ENCODE measurements at regions not wholly inside any gene's neighbourhood (a gene's known extent, or its start where the extent isn't known, plus 50 kb on each side); places are given as distances from the start of the nearest gene placed in this dataset.

DNA sequence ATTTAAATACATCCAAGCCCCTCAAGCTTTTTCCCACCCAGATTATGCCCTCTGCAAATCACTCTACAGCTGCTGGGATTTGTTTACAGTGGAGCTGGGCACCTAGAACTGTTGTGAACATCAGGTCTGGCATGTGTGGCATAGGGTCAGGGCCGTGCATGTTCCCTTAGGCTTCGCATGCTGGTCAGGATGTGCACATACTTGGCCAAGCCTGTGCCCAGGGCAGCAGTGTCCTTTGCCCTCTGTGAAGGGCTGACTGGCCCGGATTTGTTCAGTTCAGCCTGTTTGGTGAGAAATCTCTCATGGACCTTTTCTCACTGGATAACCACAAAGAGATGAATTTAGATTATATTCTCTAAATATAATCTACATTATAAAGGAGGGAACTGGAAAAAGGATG is 471.9 kb downstream of the TRIML1 start:
- 76% methylated on average over 3 of the region's 3 CpGs for WGBS

DNA sequence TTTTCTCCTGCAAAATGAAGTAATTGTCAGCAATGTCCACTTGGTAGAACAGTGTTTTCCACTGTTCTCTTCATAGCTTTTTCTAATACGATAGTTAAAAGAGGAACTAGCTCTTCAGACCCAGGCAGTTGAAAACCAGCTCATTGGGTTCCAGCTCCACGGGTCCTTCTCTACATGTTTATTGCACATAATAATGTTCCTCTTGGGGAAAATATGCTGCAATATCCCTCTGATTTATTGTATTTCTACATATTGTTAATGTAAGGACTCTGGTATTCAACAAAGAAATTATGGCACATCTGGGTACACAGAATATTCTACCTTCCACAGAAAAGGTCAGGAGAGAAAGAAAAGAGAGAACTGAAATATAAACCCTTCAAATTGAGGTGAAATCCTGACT is 473.4 kb downstream of the TRIML1 start:
- TF ChIP-seq EP300 (IDR thresholded peaks at IDR 0.05) (no peak), POLR2A (IDR thresholded peaks at IDR 0.05) (no peak), POLR2AphosphoS5 (IDR thresholded peaks at IDR 0.05) (no peak)
- TF ChIP-seq, protein P1, sequence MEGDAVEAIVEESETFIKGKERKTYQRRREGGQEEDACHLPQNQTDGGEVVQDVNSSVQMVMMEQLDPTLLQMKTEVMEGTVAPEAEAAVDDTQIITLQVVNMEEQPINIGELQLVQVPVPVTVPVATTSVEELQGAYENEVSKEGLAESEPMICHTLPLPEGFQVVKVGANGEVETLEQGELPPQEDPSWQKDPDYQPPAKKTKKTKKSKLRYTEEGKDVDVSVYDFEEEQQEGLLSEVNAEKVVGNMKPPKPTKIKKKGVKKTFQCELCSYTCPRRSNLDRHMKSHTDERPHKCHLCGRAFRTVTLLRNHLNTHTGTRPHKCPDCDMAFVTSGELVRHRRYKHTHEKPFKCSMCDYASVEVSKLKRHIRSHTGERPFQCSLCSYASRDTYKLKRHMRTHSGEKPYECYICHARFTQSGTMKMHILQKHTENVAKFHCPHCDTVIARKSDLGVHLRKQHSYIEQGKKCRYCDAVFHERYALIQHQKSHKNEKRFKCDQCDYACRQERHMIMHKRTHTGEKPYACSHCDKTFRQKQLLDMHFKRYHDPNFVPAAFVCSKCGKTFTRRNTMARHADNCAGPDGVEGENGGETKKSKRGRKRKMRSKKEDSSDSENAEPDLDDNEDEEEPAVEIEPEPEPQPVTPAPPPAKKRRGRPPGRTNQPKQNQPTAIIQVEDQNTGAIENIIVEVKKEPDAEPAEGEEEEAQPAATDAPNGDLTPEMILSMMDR (IDR thresholded peaks at IDR 0.05), result no peak
- Histone ChIP-seq H3K27ac (no peak overlapping the region), H3K4me1 (no peaks in the 10 kb centered on the region), H3K4me3 (no peak overlapping the region), H3K27me3 (no peaks in the 10 kb centered on the region), H3K36me3 (no peaks in the 10 kb centered on the region), H3K9me3 (no peaks in the 10 kb centered on the region)
- 69% methylated on average over 2 of the region's 2 CpGs for WGBS
- no peak for DNase-seq (ENCODE audit: low spot score in 2 of 2)

More for the DNA sequence above, 471.9 kb downstream of the TRIML1 start:
- Histone ChIP-seq H3K4me3 (no peak overlapping the region), H3K4me1 (no peaks in the 10 kb centered on the region), H3K9me3 (no peaks in the 10 kb centered on the region), H3K27ac (no peak overlapping the region), H3K36me3 (no peaks in the 10 kb centered on the region), H3K27me3 (no peaks in the 10 kb centered on the region)
- TF ChIP-seq POLR2A (IDR thresholded peaks at IDR 0.05), result no peak
- DNase-seq (ENCODE audit: low spot score in 2 of 2), result no peak

DNA sequence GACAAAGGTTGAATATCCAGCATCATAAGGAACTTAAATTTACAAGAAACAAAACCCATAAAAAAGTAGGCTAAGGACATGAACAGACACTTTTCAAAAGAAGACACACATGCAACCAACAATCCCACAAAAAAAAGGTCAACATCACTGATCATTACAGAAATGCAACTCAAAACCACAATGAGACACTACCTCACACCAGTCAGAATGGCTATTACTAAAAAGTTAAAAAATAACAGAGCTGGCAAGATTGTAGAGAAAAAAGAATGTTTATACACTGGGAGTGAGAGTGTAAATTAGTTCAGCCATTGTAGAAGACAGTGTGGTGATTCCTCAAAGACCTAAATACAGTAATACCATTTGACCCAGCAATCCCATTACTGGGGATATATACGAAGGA is 474.7 kb downstream of the TRIML1 start:
- DNase-seq (ENCODE audit: low spot score in 2 of 2), result no peak
- H3K36me3 ChIP-seq, result no peaks in the 10 kb centered on the region
- H3K9me3 ChIP-seq, result no peaks in the 10 kb centered on the region
- TF ChIP-seq POLR2A (IDR thresholded peaks at IDR 0.05) (no peak), EP300 (IDR thresholded peaks at IDR 0.05) (no peak), POLR2AphosphoS5 (IDR thresholded peaks at IDR 0.05) (no peak)
- TF ChIP-seq, protein P1 (IDR thresholded peaks at IDR 0.05), result no peak
- no peaks in the 10 kb centered on the region for H3K4me1 ChIP-seq
- WGBS, result 96% methylated on average over 1 of the region's 1 CpG
- no peak overlapping the region for H3K27ac ChIP-seq
- no peaks in the 10 kb centered on the region for H3K27me3 ChIP-seq
- H3K4me3 ChIP-seq, result no peak overlapping the region

DNA sequence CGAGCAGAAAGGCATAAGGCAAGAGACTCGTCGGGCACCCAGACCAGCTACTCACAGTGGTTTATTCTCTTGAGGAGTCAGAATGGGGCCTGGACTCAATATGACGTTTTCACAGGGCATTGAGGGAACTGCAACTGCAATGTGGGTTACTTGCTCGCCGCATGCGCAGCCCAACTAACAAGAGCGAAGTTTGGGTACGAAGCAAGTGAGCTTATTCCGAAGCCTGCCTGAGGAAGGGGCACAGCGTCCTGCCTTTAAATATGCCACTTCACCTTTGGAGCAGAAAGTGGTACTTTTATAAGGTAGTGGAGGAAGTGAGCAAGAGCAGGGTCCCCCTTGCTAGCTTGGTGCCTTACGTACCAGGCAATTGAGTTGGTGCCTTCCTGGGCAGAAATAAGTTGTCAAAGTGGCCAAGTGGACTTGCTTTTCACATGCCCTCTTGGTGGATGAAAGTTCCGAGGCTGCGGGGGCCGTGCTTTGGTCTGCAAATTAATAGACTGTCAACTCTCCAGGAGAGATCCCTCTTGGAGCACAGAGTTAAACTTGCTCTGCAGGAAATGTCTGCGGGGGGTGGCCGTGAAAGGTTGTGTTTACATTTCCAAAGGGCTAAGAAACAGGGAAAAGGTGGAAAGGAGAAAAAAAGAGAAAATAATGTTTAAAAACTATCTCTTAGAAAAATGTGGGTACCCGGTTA is 480.4 kb downstream of the TRIML1 start:
- H3K27me3 ChIP-seq, result no peaks in the 10 kb centered on the region
- TF ChIP-seq, protein P1 (IDR thresholded peaks at IDR 0.05), result no peak
- TF ChIP-seq POLR2A (IDR thresholded peaks at IDR 0.05) (no peak), POLR2AphosphoS5 (IDR thresholded peaks at IDR 0.05) (no peak), EP300 (IDR thresholded peaks at IDR 0.05) (no peak)
- no peak overlapping the region for H3K27ac ChIP-seq
- WGBS, result 75% methylated on average over 18 of the region's 18 CpGs
- no peaks in the 10 kb centered on the region for H3K9me3 ChIP-seq
- H3K4me3 ChIP-seq, result no peak overlapping the region
- no peaks in the 10 kb centered on the region for H3K4me1 ChIP-seq
- no peaks in the 10 kb centered on the region for H3K36me3 ChIP-seq
- DNase-seq (ENCODE audit: low spot score in 2 of 2), result no peak

DNA sequence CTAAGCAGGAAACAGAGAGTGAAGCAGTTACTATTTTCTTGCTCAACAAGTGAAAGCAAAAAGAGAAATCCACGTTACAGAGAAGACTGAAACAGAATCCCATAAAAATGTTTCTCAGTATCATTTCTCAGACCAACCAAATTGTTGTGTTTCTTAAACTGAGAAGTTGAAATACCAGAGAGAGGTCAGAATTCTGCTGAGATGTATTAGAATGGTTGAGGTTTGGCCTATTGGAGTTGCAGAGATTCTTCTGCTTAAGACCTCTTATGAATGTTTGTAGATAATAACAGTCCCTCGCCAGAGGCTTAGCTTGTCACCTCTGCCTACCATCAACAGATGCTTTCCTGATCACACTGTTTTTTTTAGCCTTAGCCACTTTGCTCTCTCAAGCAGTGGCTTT is 481.4 kb downstream of the TRIML1 start:
- Histone ChIP-seq H3K4me1 (no peaks in the 10 kb centered on the region), H3K9me3 (no peaks in the 10 kb centered on the region), H3K27ac (no peak overlapping the region), H3K27me3 (no peaks in the 10 kb centered on the region), H3K36me3 (no peaks in the 10 kb centered on the region), H3K4me3 (no peak overlapping the region)
- TF ChIP-seq, protein P1 (IDR thresholded peaks at IDR 0.05), result no peak
- TF ChIP-seq POLR2AphosphoS5 (IDR thresholded peaks at IDR 0.05) (no peak), EP300 (IDR thresholded peaks at IDR 0.05) (no peak), POLR2A (IDR thresholded peaks at IDR 0.05) (no peak)
- WGBS, result 58% methylated on average over 2 of the region's 2 CpGs
- no peak for DNase-seq (ENCODE audit: low spot score in 2 of 2)
